ENCODE measurements at regions not wholly inside any gene's neighbourhood (a gene's known extent, or its start where the extent isn't known, plus 50 kb on each side); places are given as distances from the start of the nearest gene placed in this dataset.
"Not testable (repeated sequence)": the region's sequence is repeated elsewhere in the genome, so short reads cannot be mapped to it uniquely, and the experiment has no call there.

DNA sequence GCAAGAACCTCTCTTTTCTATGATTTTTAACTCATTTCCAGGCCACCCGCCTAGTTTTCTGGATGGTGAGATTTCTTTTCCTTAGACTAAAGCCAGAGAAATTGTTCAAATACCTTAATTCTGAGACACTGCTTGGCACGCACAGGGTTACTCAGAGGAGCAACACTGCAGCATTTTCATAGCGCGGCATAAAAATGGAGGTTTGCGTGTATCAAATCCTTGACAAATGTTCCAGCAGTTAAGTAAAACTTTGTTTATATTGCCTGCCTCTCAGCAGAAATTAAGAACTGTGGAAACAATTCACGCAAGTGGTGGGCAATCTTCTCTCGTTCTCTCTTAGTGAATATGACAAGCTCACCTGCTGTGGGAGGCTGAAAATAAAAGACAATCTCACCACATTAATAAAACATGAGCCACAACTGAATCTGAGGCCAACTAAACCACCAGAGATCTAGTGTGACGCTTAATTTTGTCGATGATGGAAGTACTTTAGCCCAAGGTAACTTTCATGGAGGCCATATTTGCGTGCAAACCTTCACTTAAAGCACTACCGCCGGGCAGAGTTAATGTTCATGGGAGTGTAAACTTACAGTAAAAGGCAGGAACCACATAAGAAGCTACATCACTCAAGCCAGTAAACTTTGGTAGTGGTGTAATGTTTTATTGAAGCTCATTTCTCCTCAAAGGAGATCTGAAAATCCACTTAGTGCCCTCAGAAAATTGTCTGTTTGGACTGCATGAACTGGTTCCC is 894.8 kb upstream of the EPHA5 start:
- Mint-ChIP-seq H3K9me3 (peaks cover 0 to 4% (median 3%) of the 10 kb centered on the region in 3 donors), H3K27me3 (no peaks in the 10 kb centered on the region), H3K27ac (no peak overlapping the region), H3K4me1 (no peaks in the 10 kb centered on the region), H3K4me3 (no peak overlapping the region), H3K36me3 (no peaks in the 10 kb centered on the region)

DNA sequence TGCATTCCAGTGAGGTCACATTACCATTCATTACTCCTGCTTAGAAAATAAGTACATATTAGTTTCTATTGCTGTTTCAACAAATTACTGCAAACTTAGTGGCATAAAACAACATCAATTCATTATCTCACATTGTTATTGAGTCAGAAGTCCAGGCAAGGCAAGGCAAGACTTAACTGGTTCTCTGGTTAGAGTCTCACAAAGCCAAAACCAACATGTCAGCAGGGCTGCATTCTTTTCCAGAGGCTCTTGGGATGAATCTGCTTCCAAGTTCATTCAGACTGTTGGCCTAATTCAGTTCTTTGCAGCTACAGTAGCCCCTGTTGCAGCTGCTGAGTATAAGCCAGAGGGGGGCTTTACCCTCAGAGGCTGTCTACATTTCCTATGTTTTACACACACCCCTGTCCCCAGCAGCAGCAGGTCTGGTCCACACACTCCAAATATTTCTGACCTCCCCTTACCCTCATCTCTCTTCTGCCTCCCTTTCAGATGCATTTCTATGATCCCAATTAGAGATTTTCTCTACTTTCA is 892.1 kb upstream of the EPHA5 start:
- Mint-ChIP-seq H3K27ac (no peak overlapping the region), H3K36me3 (no peaks in the 10 kb centered on the region), H3K4me3 (no peak overlapping the region), H3K4me1 (no peaks in the 10 kb centered on the region), H3K27me3 (no peaks in the 10 kb centered on the region), H3K9me3 (peaks cover 0 to 3% (median 0%) of the 10 kb centered on the region in 3 donors)

DNA sequence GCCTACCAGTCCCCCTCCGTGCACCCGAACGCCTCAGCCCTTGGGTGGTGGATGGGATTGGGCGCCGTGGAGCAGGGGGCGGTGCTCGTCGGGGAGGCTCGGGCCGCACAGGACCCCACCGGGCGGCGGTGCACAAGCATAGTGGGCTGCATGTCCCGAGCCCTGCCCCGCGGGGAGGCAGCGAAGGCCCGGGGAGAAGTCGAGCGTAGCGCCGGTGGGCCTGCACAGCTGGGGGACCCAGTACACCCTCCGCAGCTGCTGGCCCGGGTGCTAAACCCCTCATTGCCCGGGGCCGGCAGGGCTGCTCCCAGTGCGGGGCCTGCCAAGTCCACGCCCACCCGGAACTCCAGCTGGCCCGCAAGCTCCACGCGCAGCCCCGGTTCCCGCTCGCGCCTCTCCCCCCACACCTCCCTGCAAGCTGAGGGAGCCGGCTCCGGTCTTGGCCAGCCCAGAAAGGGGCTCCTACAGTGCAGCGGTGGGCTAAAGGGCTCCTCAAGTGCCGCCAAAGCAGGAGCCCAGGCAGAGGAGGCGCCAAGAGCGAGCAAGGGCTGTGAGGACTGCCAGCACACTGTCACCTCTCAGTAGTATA is 891.3 kb upstream of the EPHA5 start:
- H3K9me3 Mint-ChIP-seq, H3K4me1 Mint-ChIP-seq, H3K27ac Mint-ChIP-seq, H3K27me3 Mint-ChIP-seq, H3K4me3 Mint-ChIP-seq, H3K36me3 Mint-ChIP-seq: not testable (repeated sequence)

DNA sequence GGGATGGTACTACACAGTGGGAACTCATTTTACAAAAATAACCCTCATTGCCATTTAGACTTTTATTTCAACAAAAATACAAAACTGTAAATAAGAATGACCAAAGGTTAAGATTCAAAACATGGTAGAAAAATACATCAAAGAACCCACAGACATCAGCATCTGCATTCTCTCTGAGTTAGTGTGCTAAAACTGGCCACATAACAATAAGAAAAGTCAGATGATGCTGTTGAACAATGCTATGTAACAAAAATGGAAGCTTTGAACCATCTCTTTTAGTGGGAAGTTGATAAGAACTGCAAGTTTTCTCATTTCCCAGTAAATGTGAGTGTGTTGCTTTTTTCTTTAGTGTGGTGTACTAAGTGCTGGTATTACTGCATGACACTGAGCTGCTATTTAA is 888.4 kb upstream of the EPHA5 start:
- H3K9me3 Mint-ChIP-seq = no peaks in the 10 kb centered on the region
- H3K27me3 Mint-ChIP-seq = no peaks in the 10 kb centered on the region
- H3K4me1 Mint-ChIP-seq = peaks cover 0 to 1% (median 0%) of the 10 kb centered on the region in 3 donors
- no peak overlapping the region for H3K27ac Mint-ChIP-seq
- H3K36me3 Mint-ChIP-seq = no peaks in the 10 kb centered on the region
- no peak overlapping the region for H3K4me3 Mint-ChIP-seq

DNA sequence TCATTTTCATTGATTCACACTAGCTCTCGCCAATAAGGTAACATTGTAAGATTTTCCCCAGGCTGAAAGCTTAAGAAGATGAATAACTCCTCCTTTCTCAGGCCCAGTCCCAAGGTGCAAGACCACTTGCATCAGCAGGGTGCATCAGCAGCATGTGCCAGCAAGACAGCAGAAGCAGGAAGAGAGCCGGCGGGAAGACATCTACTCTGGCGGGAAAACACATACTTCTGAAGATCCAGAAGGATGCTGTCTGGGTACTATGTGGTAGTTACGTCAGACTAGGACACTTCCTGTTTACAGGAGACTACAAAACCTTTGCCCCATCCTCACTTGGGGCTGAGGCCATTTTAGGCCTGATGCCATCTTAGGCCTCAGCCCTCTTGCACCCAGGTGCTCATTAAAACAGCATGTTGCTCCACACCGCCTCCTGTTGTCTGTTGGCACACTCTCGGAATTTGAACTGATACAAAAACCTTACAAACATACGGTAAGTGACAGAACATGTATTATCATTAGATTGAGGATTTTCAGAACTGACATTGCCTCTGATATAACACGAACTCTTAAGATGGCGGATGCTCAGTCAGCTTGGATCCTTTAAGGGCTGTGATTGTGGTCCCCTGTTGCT is 886.5 kb upstream of the EPHA5 start:
- Mint-ChIP-seq H3K36me3 (no peaks in the 10 kb centered on the region), H3K4me1 (peaks cover 0 to 1% (median 0%) of the 10 kb centered on the region in 3 donors), H3K4me3 (no peak overlapping the region), H3K27ac (no peak overlapping the region), H3K9me3 (peaks cover 0 to 5% (median 2%) of the 10 kb centered on the region in 3 donors), H3K27me3 (no peaks in the 10 kb centered on the region)

DNA sequence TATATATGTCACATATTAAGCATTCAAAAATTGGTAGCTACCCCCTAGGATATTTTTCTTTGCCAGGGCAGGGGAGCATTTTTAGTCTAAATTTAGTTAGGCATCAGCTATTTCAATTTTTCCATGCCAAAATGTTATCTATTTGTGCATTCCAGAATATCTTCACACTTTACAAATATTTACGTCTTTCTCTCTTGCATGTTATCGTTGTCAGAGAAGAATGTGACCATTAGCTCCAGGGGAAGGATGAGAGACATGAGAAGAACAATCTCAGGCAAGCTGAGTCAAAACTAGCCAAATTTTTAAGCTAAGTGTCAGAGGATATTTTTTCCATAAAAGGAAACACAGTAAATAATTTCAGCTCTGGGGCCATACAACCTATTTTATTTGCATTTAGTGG is 885.0 kb upstream of the EPHA5 start:
- H3K36me3 Mint-ChIP-seq = no peaks in the 10 kb centered on the region
- no peaks in the 10 kb centered on the region for H3K27me3 Mint-ChIP-seq
- H3K27ac Mint-ChIP-seq = no peak overlapping the region
- H3K4me1 Mint-ChIP-seq = peaks cover 0 to 1% (median 0%) of the 10 kb centered on the region in 3 donors
- H3K4me3 Mint-ChIP-seq = no peak overlapping the region
- peaks cover 0 to 6% (median 3%) of the 10 kb centered on the region in 3 donors for H3K9me3 Mint-ChIP-seq

DNA sequence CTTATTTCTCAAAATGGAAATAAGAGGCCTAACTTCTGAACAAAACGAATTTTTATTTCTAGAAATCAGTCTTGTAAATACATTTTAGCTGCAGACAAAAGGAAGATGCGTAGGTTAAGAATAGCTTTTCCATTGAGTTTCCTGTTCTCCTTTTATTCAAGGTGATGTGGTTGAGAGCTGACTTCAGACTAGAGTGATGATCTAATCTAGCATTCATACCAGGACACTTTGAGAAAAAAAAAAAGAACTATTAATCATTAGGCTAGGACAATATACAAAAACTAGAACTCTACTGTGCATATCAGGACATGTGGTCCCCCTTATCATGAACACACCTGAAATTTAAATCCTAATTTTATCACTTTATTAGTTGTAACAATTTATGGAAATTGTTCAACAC is 884.5 kb upstream of the EPHA5 start:
- H3K4me1 Mint-ChIP-seq = peaks cover 0 to 1% (median 0%) of the 10 kb centered on the region in 3 donors
- no peaks in the 10 kb centered on the region for H3K36me3 Mint-ChIP-seq
- H3K9me3 Mint-ChIP-seq = peaks cover 0 to 6% (median 3%) of the 10 kb centered on the region in 3 donors

DNA sequence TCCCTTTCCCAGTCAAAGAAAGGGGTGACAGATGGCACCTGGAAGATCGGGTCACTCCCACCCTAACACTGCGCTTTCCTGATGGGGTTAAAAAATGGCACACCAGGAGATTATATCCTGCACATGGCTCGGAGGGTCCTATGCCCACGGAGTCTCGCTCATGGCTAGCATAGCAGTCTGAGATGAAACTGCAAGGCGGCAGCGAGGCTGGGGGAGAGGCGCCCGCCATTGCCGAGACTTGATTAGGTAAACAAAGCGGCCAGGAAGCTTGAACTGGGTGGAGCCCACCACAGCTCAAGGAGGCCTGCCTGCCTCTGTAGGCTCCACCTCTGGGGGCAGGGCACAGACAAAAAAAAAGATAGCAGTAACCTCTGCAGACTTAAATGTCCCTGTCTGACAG is 875.0 kb upstream of the EPHA5 start:
- H3K36me3 Mint-ChIP-seq, H3K4me1 Mint-ChIP-seq, H3K9me3 Mint-ChIP-seq, H3K27ac Mint-ChIP-seq, H3K4me3 Mint-ChIP-seq, H3K27me3 Mint-ChIP-seq: not testable (repeated sequence)

More for the DNA sequence above, 884.5 kb upstream of the EPHA5 start:
- H3K27me3 Mint-ChIP-seq = no peaks in the 10 kb centered on the region
- H3K27ac Mint-ChIP-seq = no peak overlapping the region
- H3K4me3 Mint-ChIP-seq = no peak overlapping the region

DNA sequence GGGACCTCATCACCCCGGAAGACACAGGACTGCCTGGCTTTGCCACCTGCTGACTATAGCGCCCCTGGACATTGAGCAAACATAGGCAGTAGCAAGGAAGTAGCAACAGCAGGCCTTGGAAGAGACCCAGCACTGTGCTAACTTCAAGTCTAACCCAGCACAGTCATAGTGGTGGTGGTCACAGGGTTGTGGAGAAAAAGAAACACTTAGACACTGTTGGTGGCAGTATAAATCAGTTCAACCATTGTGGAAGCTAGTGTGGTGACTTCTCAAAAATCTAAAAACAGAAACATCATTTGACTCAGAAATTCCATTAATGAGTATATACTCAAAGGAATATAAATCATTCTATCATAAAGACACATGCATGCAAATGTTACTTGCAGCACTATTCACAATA is 874.0 kb upstream of the EPHA5 start:
- Mint-ChIP-seq H3K36me3 (no peaks in the 10 kb centered on the region), H3K4me3 (no peak overlapping the region), H3K4me1 (no peaks in the 10 kb centered on the region), H3K9me3 (peaks cover 0 to 8% (median 4%) of the 10 kb centered on the region in 3 donors), H3K27me3 (no peaks in the 10 kb centered on the region), H3K27ac (no peak overlapping the region)

DNA sequence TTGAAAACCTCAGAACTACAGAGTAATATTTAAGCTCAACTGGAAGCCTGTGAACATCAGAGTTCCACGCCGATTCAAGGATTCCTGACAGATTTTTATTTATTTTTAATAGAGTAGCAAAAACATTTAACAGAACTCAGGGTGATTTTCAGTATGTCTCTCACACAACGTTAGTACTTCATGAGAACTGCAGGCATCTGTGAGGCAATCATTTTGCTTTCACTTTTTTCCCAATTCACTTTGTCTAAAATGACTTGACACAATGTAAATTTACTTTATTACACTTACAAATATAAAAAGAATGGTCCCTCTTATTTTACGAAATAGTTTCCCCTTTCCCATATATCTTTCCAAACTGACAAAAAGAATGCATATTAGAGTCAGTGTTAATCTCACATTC is 869.5 kb upstream of the EPHA5 start:
- Mint-ChIP-seq H3K9me3 (peaks cover 3 to 7% (median 4%) of the 10 kb centered on the region in 3 donors), H3K4me1 (no peaks in the 10 kb centered on the region), H3K27me3 (no peaks in the 10 kb centered on the region), H3K27ac (no peak overlapping the region), H3K36me3 (no peaks in the 10 kb centered on the region), H3K4me3 (no peak overlapping the region)

DNA sequence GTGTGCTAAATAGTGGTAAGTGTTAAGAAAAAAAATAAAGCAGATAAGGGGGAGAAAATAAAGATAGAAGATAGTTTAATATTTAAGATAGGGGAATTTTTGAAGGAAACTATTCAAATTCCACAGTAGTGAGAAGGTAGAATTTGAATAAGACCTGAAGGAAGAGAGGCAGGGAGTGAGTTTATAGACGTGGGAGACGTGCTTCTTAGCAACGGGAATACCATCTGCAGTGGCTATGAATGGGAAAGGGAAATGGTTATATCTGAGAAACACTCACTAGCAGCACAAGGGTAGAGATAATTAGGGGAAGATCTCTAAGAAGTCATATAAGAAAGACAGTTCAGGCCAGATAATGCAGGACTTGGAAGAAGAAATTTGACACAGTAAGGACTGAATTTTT is 854.5 kb upstream of the EPHA5 start:
- H3K4me3 Mint-ChIP-seq = no peak overlapping the region
- peaks cover 1% of the 10 kb centered on the region for H3K36me3 Mint-ChIP-seq
- H3K4me1 Mint-ChIP-seq = no peaks in the 10 kb centered on the region
- H3K27me3 Mint-ChIP-seq = no peaks in the 10 kb centered on the region
- peaks cover 4 to 12% (median 9%) of the 10 kb centered on the region in 3 donors for H3K9me3 Mint-ChIP-seq
- peak overlapping the region in 1 of 3 donors; percentile 43 for H3K27ac Mint-ChIP-seq

DNA sequence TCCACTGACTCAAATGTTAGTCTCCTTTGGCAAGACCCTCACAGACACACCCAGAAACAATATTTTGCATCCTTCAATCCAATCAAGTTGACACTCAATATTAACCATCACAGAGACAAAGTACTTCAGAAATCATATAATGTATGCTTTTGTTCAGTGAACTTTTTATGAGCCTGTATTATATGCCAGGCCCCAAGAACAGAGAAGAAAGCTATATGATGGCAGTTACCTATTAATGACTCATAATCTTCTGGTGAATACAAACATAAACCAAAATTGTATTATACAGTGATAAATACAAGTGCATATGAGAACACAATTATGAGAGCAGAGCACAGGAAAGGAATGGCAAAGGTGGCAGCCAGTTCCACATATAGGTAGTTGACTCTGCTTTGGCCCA is 852.0 kb upstream of the EPHA5 start:
- Mint-ChIP-seq H3K4me1 (no peaks in the 10 kb centered on the region), H3K9me3 (peaks cover 4 to 9% (median 8%) of the 10 kb centered on the region in 3 donors), H3K27me3 (no peaks in the 10 kb centered on the region), H3K27ac (no peak overlapping the region), H3K4me3 (no peak overlapping the region), H3K36me3 (peaks cover 1% of the 10 kb centered on the region)

DNA sequence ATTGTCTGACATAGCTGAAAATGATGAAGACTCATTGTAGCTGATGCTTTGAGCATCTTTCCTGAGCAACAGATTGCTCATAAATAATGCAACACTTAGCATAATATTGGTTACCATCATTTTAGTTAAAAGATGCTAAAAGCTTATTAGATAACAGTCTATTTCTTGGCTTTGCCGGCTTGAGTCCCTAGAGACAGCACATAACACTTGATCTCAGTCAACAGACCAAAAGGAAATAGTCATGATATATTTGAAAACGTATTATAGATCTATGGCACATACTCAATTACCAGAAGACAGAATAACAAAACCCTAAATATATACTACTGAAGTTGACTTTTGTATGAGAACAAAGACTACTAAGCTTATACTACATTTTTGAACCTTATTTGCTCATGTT is 846.7 kb upstream of the EPHA5 start:
- H3K9me3 Mint-ChIP-seq = peaks cover 0 to 3% (median 2%) of the 10 kb centered on the region in 3 donors
- H3K27ac Mint-ChIP-seq = no peak overlapping the region
- H3K36me3 Mint-ChIP-seq = no peaks in the 10 kb centered on the region
- no peaks in the 10 kb centered on the region for H3K4me1 Mint-ChIP-seq
- H3K4me3 Mint-ChIP-seq = no peak overlapping the region
- H3K27me3 Mint-ChIP-seq = no peaks in the 10 kb centered on the region

DNA sequence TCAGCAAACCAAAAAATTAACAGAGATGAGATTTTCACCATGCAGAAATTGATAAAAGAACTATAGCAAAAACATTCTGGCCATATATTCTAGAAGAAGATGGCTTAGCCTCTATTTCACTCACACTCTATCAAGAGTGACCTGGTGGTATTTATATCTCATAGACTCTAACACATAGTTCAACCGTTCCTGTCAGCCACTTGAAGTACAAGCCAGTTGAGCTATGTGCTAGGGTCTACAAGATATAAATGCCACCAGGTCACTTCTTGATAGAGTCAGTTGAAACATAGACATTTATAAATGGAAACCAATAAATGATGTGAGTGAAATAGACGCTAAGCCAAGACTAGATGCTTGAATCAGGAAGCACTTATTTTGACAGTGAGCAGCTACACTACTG is 836.7 kb upstream of the EPHA5 start:
- peaks cover 2 to 14% (median 3%) of the 10 kb centered on the region in 3 donors for H3K9me3 Mint-ChIP-seq
- no peak overlapping the region for H3K27ac Mint-ChIP-seq
- no peak overlapping the region for H3K4me3 Mint-ChIP-seq
- no peaks in the 10 kb centered on the region for H3K4me1 Mint-ChIP-seq
- H3K27me3 Mint-ChIP-seq = no peaks in the 10 kb centered on the region
- no peaks in the 10 kb centered on the region for H3K36me3 Mint-ChIP-seq

DNA sequence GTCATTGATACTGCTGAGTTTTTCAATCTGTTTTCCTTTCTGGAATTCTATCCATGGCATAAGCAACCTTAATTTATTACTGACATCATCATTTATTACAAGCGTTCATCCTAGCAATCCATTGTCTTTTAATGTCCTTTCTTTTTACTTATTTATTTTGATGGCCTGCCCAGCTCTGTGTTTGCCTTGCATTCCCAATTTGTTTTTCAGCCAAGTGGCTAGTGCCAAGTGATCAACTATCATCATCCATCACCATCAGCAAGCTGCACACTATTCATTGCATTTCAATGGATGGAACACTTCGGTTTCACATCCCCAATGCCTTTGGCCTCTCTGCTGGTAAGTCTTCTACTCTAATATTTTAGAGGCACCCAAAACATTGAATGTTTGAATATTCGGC is 831.7 kb upstream of the EPHA5 start:
- Mint-ChIP-seq H3K36me3 (no peaks in the 10 kb centered on the region), H3K4me3 (no peak overlapping the region), H3K4me1 (no peaks in the 10 kb centered on the region), H3K27me3 (no peaks in the 10 kb centered on the region), H3K9me3 (peaks cover 0 to 4% (median 0%) of the 10 kb centered on the region in 3 donors), H3K27ac (no peak overlapping the region)

All from IgD-negative memory B cell (primary cell).